SK-N-SH (cell line): ENCODE measurements at regions not wholly inside any gene's neighbourhood (a gene's known extent, or its start where the extent isn't known, plus 50 kb on each side); places are given as distances from the start of the nearest gene placed in this dataset.
"Not testable (repeated sequence)": the region's sequence is repeated elsewhere in the genome, so short reads cannot be mapped to it uniquely, and the experiment has no call there.

Experiments
- CTCF ChIA-PET: fragments of 300-600, 350-600 bp; formaldehyde crosslinking; extraction: SDS; loops from one replicate; lab custom pipeline; 2021; lab: Yijun Ruan, JAX
- POLR2A ChIA-PET: fragments of 350-600 bp; sonication (Branson Sonifier 250); formaldehyde crosslinking; extraction: SDS; loops from one replicate; lab custom pipeline; 2020; ENCODE audit warnings: antibody characterized with exemption, inconsistent platforms; lab: Yijun Ruan, JAX
- DNase-seq: peaks from one replicate; pipeline ENCODE4 v3.0.0; 2012
- H2AFZ ChIP-seq: fragments of 200-600 bp; sonication (generic); 2 replicates; pipeline ENCODE4 v1.8.1; 2016; ENCODE audit warnings: antibody characterized with exemption, mild to moderate bottlenecking, low read depth
- H3F3A ChIP-seq: fragments of 200-600 bp; sonication (generic); replicated peaks from 2 replicates; pipeline ENCODE3; 2016; ENCODE audit warnings: antibody characterized with exemption, mild to moderate bottlenecking; ENCODE audit not compliant: insufficient read depth
- H3K27ac ChIP-seq, 2 experiments: fragments of 200-500 bp in 1 of 2; fragments of 200-600 bp in 1 of 2; sonication (Bioruptor generic) in 1 of 2; sonication (generic), shearing (Covaris generic) in 1 of 2; 2 replicates each; pipeline versions ENCODE4 v1.5.1 to v1.6.1; 2014 to 2016; ENCODE audit warnings: low read depth in 2 of 2, inconsistent platforms in 1 of 2, low read length in 1 of 2, mild to moderate bottlenecking in 1 of 2, mixed read lengths in 1 of 2
- H3K27me3 ChIP-seq: fragments of 200-600 bp; sonication (generic), shearing (Covaris generic); 2 replicates; pipeline ENCODE4 v1.6.1; 2016; ENCODE audit warnings: mixed run types; ENCODE audit not compliant: insufficient read depth
- H3K36me3 ChIP-seq, 2 experiments: fragments of 200-500 bp in 1 of 2; fragments of 200-600 bp in 1 of 2; sonication (Bioruptor generic) in 1 of 2; sonication (generic) in 1 of 2; replicated peaks in 1 of 2; 2 replicates each; pipeline versions ENCODE3 to v1.5.1; 2014 to 2016; ENCODE audit warnings: low read length in 1 of 2, mild to moderate bottlenecking in 1 of 2; ENCODE audit not compliant: insufficient read depth in 2 of 2, control insufficient read depth in 1 of 2
- H3K4me1 ChIP-seq, 2 experiments: fragments of 200-500 bp in 1 of 2; fragments of 200-600 bp in 1 of 2; sonication (Bioruptor generic) in 1 of 2; sonication (generic), shearing (Covaris generic) in 1 of 2; 2 replicates each; pipeline versions ENCODE4 v1.5.1 to v1.6.1; 2014 to 2016; ENCODE audit warnings: low read depth in 1 of 2, low read length in 1 of 2, mixed run types in 1 of 2; ENCODE audit not compliant: insufficient read depth in 2 of 2, control insufficient read depth in 1 of 2
- H3K4me2 ChIP-seq: fragments of 200-600 bp; sonication (generic), shearing (Covaris generic); 2 replicates; pipeline ENCODE4 v1.6.1; 2017; ENCODE audit warnings: mixed run types
- H3K4me3 ChIP-seq, 2 experiments: fragments of 200-500 bp in 1 of 2; fragments of 200-600 bp in 1 of 2; sonication (Bioruptor generic) in 1 of 2; sonication (generic), shearing (Covaris generic) in 1 of 2; 2 replicates each; pipeline versions ENCODE4 v1.5.1 to v1.8.1; 2014 to 2016; ENCODE audit warnings: low read depth in 2 of 2, inconsistent platforms in 1 of 2, low read length in 1 of 2, mild to moderate bottlenecking in 1 of 2, mixed read lengths in 1 of 2, moderate library complexity in 1 of 2
- H3K79me2 ChIP-seq: fragments of 200-600 bp; sonication (generic); 2 replicates; pipeline ENCODE4 v1.8.1; 2017; ENCODE audit warnings: mild to moderate bottlenecking; ENCODE audit not compliant: insufficient read depth
- H3K9ac ChIP-seq: fragments of 200-600 bp; sonication (generic); 2 replicates; pipeline ENCODE4 v1.6.1; 2017; ENCODE audit warnings: mixed run types
- H3K9me2 ChIP-seq: fragments of 200-600 bp; sonication (generic); 2 replicates; pipeline ENCODE4 v1.6.1; 2017; ENCODE audit warnings: mixed run types
- H3K9me3 ChIP-seq: fragments of 200-600 bp; sonication (generic); 2 replicates; pipeline ENCODE4 v1.6.1; 2017; ENCODE audit warnings: mixed run types, mild to moderate bottlenecking, moderate library complexity
- H4K20me1 ChIP-seq: fragments of 200-600 bp; sonication (generic); 2 replicates; pipeline ENCODE4 v1.6.1; 2017; ENCODE audit warnings: mild to moderate bottlenecking, mixed run types; ENCODE audit not compliant: insufficient read depth
- FOSL2 ChIP-seq: IDR thresholded peaks from 2 replicates; pipeline ENCODE4 v1.4.0; 2012; ENCODE audit warnings: low read depth, mild to moderate bottlenecking, moderate library complexity, borderline replicate concordance
- FOXJ3 ChIP-seq: sonication (generic); formaldehyde crosslinking; IDR thresholded peaks from 2 replicates; pipeline ENCODE4 v1.5.1; 2020; ENCODE audit warnings: mild to moderate bottlenecking, missing genetic modification reagents
- GATA2 ChIP-seq: sonication (generic); formaldehyde crosslinking; IDR thresholded peaks from 2 replicates; pipeline ENCODE4 v1.5.0; 2020; ENCODE audit warnings: mild to moderate bottlenecking, missing genetic modification reagents
- JUND ChIP-seq: IDR thresholded peaks from 2 replicates; pipeline ENCODE4 v1.4.0; 2012
- MXI1 ChIP-seq: IDR thresholded peaks from 2 replicates; pipeline ENCODE4 v1.6.1; 2012; ENCODE audit warnings: mild to moderate bottlenecking, low read depth, low read length, improper control_type of control experiment
- NFIC ChIP-seq: IDR thresholded peaks from 2 replicates; pipeline ENCODE4 v1.4.0; 2012; ENCODE audit warnings: borderline replicate concordance
- NRF1 ChIP-seq: IDR thresholded peaks from 2 replicates; pipeline ENCODE4 v1.6.1; 2012; ENCODE audit warnings: low read depth, mild to moderate bottlenecking, low read length
- RAD21 ChIP-seq: IDR thresholded peaks from 2 replicates; pipeline ENCODE4 v1.6.1; 2012; ENCODE audit warnings: mild to moderate bottlenecking, low read length
- RXRA ChIP-seq: IDR thresholded peaks from 2 replicates; pipeline ENCODE4 v1.4.0; 2012; ENCODE audit warnings: low read depth, mild to moderate bottlenecking, borderline replicate concordance
- SIN3A ChIP-seq: IDR thresholded peaks from 2 replicates; pipeline ENCODE4 v1.6.1; 2012; ENCODE audit warnings: low read depth, mild to moderate bottlenecking, low read length, moderate library complexity, borderline replicate concordance
- TAF1 ChIP-seq: IDR thresholded peaks from 2 replicates; pipeline ENCODE4 v1.6.1; 2012; ENCODE audit warnings: low read depth, mild to moderate bottlenecking, low read length, moderate library complexity, borderline replicate concordance
- TCF12 ChIP-seq: IDR thresholded peaks from 2 replicates; pipeline ENCODE4 v1.4.0; 2012
- TEAD4 ChIP-seq: IDR thresholded peaks from 2 replicates; pipeline ENCODE4 v1.4.0; 2012; ENCODE audit warnings: mild to moderate bottlenecking, borderline replicate concordance; ENCODE audit not compliant: insufficient read depth
- YY1 ChIP-seq: IDR thresholded peaks from 2 replicates; pipeline ENCODE4 v1.4.0; 2012; ENCODE audit warnings: low read depth, mild to moderate bottlenecking
- WGBS: methylation state at CpG from one replicate; pipeline ENCODE4 v1.1.6; 2017; ENCODE audit warnings: low lambda C conversion rate; 5-methylcytosine and 5-hydroxymethylcytosine counted together
- TF ChIP-seq, protein P1 (sequence below): fragments of 200-600 bp; sonication (generic); IDR thresholded peaks from 2 replicates; pipeline ENCODE4 v1.6.1; 2017; ENCODE audit warnings: antibody characterized with exemption, mild to moderate bottlenecking, moderate library complexity
- TF ChIP-seq, protein P2 (sequence below): IDR thresholded peaks from 2 replicates; pipeline ENCODE4 v1.4.0; 2012; ENCODE audit warnings: low read depth, borderline replicate concordance
- TF ChIP-seq, protein P3 (sequence below): IDR thresholded peaks from 2 replicates; pipeline ENCODE4 v1.6.1; 2012; ENCODE audit warnings: mild to moderate bottlenecking, low read depth, low read length, moderate library complexity
- TF ChIP-seq, protein P4 (sequence below): IDR thresholded peaks from 2 replicates; pipeline ENCODE4 v1.4.0; 2012; ENCODE audit warnings: low read depth, borderline replicate concordance
- TF ChIP-seq, protein P5 (sequence below): fragments of 150-350 bp; IDR thresholded peaks from 2 replicates; pipeline ENCODE4 v1.6.1; 2016; ENCODE audit warnings: mild to moderate bottlenecking, low read depth, low read length

DNA sequence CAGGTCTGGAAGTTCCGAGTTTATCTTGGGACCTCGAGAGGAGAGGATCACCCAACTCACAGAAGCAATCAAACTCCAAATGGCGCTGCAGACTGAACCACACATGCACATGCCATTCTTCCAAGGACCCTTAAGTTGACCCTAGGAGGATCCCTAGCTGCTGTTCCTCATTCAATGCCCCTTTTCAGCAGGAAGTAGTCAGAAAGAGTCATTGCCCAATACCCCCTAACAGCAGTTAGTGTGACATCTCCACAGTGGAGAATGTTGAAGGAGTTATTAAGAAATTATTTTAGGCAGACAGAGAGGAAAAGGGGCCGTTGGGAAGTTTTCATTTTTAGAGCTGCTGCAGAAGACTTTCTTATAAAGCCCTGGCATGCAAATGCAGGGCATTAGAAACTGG, 229.9 kb upstream of the DAB2 start:
- POLR2A ChIA-PET = no interaction called here
- CTCF ChIA-PET = interaction anchor here (1.3 kb wide), 1 partner anchor 14 kb away, joined by 4 read pairs; no protein-coding TSS in a partner anchor
- WGBS = 21% methylated on average over 4 of the region's 4 CpGs

DNA sequence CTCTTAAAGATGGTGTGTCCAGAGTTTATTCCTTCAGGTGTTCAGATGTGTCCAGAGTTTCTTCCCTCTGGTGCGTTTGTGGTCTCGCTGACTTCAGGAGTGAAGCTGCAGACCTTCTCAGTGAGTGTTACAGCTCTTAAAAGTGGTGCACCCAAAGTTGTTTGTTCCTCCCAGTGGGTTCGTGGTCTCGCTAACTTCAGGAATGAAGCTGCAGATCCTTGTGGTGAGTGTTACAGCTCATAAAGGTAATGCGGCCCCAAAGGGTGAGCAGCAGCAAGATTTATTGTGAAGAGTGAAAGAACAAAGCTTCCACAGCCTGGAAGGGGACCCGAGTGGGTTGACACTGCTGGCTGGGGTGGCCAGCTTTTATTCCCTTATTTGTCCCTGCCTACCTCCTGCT, 227.7 kb upstream of the DAB2 start:
- H3K9me3 ChIP-seq, H3K9me2 ChIP-seq, H3K27ac ChIP-seq, H3K79me2 ChIP-seq, H2AFZ ChIP-seq, CTCF ChIA-PET, H4K20me1 ChIP-seq, H3K4me1 ChIP-seq, H3K9ac ChIP-seq, H3K4me3 ChIP-seq, H3K4me2 ChIP-seq, H3F3A ChIP-seq, H3K27me3 ChIP-seq, H3K36me3 ChIP-seq, DNase-seq, POLR2A ChIA-PET: not testable (repeated sequence)
- WGBS = 24% methylated on average over 6 of the region's 6 CpGs

More for the DNA sequence above, 229.9 kb upstream of the DAB2 start:
- H3F3A ChIP-seq = no peaks in the 10 kb centered on the region
- H3K9me2 ChIP-seq = no peaks in the 10 kb centered on the region
- no peaks in the 10 kb centered on the region for H3K79me2 ChIP-seq
- no peak overlapping the region for H2AFZ ChIP-seq
- H3K4me2 ChIP-seq = no peak overlapping the region
- H3K9ac ChIP-seq = no peak overlapping the region
- no peaks in the 10 kb centered on the region for H3K9me3 ChIP-seq
- no peak overlapping the region for H3K4me3 ChIP-seq
- no peaks in the 10 kb centered on the region for H3K27me3 ChIP-seq
- no peaks in the 10 kb centered on the region for H3K36me3 ChIP-seq
- no peak for DNase-seq
- no peaks in the 10 kb centered on the region for H3K4me1 ChIP-seq
- H3K27ac ChIP-seq = no peak overlapping the region
- TF ChIP-seq RXRA = no peak
- TF ChIP-seq, protein P1, sequence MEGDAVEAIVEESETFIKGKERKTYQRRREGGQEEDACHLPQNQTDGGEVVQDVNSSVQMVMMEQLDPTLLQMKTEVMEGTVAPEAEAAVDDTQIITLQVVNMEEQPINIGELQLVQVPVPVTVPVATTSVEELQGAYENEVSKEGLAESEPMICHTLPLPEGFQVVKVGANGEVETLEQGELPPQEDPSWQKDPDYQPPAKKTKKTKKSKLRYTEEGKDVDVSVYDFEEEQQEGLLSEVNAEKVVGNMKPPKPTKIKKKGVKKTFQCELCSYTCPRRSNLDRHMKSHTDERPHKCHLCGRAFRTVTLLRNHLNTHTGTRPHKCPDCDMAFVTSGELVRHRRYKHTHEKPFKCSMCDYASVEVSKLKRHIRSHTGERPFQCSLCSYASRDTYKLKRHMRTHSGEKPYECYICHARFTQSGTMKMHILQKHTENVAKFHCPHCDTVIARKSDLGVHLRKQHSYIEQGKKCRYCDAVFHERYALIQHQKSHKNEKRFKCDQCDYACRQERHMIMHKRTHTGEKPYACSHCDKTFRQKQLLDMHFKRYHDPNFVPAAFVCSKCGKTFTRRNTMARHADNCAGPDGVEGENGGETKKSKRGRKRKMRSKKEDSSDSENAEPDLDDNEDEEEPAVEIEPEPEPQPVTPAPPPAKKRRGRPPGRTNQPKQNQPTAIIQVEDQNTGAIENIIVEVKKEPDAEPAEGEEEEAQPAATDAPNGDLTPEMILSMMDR = no peak
- no peak for TF ChIP-seq YY1
- TF ChIP-seq MXI1 = no peak
- TF ChIP-seq FOXJ3 (CRISPR knock-in tag) = no peak
- no peak for TF ChIP-seq SIN3A
- TF ChIP-seq RAD21 = no peak
- TF ChIP-seq, protein P2, sequence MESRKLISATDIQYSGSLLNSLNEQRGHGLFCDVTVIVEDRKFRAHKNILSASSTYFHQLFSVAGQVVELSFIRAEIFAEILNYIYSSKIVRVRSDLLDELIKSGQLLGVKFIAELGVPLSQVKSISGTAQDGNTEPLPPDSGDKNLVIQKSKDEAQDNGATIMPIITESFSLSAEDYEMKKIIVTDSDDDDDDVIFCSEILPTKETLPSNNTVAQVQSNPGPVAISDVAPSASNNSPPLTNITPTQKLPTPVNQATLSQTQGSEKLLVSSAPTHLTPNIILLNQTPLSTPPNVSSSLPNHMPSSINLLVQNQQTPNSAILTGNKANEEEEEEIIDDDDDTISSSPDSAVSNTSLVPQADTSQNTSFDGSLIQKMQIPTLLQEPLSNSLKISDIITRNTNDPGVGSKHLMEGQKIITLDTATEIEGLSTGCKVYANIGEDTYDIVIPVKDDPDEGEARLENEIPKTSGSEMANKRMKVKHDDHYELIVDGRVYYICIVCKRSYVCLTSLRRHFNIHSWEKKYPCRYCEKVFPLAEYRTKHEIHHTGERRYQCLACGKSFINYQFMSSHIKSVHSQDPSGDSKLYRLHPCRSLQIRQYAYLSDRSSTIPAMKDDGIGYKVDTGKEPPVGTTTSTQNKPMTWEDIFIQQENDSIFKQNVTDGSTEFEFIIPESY = no peak
- no peak for TF ChIP-seq TEAD4
- TF ChIP-seq, protein P3, sequence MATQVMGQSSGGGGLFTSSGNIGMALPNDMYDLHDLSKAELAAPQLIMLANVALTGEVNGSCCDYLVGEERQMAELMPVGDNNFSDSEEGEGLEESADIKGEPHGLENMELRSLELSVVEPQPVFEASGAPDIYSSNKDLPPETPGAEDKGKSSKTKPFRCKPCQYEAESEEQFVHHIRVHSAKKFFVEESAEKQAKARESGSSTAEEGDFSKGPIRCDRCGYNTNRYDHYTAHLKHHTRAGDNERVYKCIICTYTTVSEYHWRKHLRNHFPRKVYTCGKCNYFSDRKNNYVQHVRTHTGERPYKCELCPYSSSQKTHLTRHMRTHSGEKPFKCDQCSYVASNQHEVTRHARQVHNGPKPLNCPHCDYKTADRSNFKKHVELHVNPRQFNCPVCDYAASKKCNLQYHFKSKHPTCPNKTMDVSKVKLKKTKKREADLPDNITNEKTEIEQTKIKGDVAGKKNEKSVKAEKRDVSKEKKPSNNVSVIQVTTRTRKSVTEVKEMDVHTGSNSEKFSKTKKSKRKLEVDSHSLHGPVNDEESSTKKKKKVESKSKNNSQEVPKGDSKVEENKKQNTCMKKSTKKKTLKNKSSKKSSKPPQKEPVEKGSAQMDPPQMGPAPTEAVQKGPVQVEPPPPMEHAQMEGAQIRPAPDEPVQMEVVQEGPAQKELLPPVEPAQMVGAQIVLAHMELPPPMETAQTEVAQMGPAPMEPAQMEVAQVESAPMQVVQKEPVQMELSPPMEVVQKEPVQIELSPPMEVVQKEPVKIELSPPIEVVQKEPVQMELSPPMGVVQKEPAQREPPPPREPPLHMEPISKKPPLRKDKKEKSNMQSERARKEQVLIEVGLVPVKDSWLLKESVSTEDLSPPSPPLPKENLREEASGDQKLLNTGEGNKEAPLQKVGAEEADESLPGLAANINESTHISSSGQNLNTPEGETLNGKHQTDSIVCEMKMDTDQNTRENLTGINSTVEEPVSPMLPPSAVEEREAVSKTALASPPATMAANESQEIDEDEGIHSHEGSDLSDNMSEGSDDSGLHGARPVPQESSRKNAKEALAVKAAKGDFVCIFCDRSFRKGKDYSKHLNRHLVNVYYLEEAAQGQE = no peak
- TF ChIP-seq, protein P4, sequence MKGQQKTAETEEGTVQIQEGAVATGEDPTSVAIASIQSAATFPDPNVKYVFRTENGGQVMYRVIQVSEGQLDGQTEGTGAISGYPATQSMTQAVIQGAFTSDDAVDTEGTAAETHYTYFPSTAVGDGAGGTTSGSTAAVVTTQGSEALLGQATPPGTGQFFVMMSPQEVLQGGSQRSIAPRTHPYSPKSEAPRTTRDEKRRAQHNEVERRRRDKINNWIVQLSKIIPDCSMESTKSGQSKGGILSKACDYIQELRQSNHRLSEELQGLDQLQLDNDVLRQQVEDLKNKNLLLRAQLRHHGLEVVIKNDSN = no peak
- TF ChIP-seq NFIC = no peak
- no peak for TF ChIP-seq JUND
- TF ChIP-seq TCF12 = no peak
- no peak for TF ChIP-seq TAF1
- TF ChIP-seq NRF1 = no peak
- no peak for TF ChIP-seq GATA2 (CRISPR knock-in tag)
- TF ChIP-seq, protein P5, sequence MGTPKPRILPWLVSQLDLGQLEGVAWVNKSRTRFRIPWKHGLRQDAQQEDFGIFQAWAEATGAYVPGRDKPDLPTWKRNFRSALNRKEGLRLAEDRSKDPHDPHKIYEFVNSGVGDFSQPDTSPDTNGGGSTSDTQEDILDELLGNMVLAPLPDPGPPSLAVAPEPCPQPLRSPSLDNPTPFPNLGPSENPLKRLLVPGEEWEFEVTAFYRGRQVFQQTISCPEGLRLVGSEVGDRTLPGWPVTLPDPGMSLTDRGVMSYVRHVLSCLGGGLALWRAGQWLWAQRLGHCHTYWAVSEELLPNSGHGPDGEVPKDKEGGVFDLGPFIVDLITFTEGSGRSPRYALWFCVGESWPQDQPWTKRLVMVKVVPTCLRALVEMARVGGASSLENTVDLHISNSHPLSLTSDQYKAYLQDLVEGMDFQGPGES = no peak
- TF ChIP-seq FOSL2 = no peak
- no peaks in the 10 kb centered on the region for H4K20me1 ChIP-seq
